H1 (cell line): ENCODE measurements at regions not wholly inside any gene's neighbourhood (a gene's known extent, or its start where the extent isn't known, plus 50 kb on each side); places are given as distances from the start of the nearest gene placed in this dataset.

Source experiments
- CTCF ChIA-PET: fragments of 300-600 bp; sonication (Branson Sonifier 250); formaldehyde crosslinking; loops from one replicate; lab custom pipeline; 2021; ENCODE audit not compliant: partially characterized antibody; lab: Charles Lee
- POLR2A ChIA-PET: fragments of 300-600 bp; sonication (Branson Sonifier 250); formaldehyde crosslinking; loops from one replicate; lab custom pipeline; 2021; ENCODE audit warnings: inconsistent platforms; ENCODE audit not compliant: partially characterized antibody; lab: Charles Lee
- DNase-seq, 2 experiments: peaks; one replicate each; pipeline versions ENCODE4 v3.0.0 to v3.0.0-alpha.2; 2010 to 2022; ENCODE audit warnings: low spot score in 2 of 2, low read depth in 1 of 2, mixed read lengths in 1 of 2
- FAIRE-seq: peaks from 2 replicates; lab custom pipeline; 2011; peaks lifted over from hg19 to GRCh38; lab: Jason Lieb, UNC
- H2AFZ ChIP-seq: 2 replicates; pipeline ENCODE4 v1.8.1; 2012; ENCODE audit warnings: low read length, inconsistent platforms
- H2AK5ac ChIP-seq: 2 replicates; pipeline ENCODE4 v1.6.1; 2013; ENCODE audit warnings: low read depth, low read length
- H2BK120ac ChIP-seq: replicated peaks from 2 replicates; pipeline ENCODE3; 2013; ENCODE audit warnings: low read depth, low read length, inconsistent platforms
- H2BK12ac ChIP-seq: 2 replicates; pipeline ENCODE4 v1.6.1; 2013; ENCODE audit warnings: low read depth, low read length
- H2BK15ac ChIP-seq: 2 replicates; pipeline ENCODE4 v1.6.1; 2013; ENCODE audit warnings: low read length
- H2BK20ac ChIP-seq: 2 replicates; pipeline ENCODE4 v1.6.1; 2013; ENCODE audit warnings: low read length
- H2BK5ac ChIP-seq: 2 replicates; pipeline ENCODE4 v1.6.1; 2013; ENCODE audit warnings: low read depth, low read length
- H3K14ac ChIP-seq: 2 replicates; pipeline ENCODE4 v1.6.1; 2013; ENCODE audit warnings: inconsistent platforms; ENCODE audit not compliant: insufficient read length
- H3K18ac ChIP-seq: 2 replicates; pipeline ENCODE4 v1.6.1; 2013; ENCODE audit warnings: low read length; ENCODE audit errors: extremely low read depth
- H3K23ac ChIP-seq: 2 replicates; pipeline ENCODE4 v1.6.1; 2013; ENCODE audit warnings: inconsistent platforms; ENCODE audit not compliant: insufficient read length
- H3K23me2 ChIP-seq: 2 replicates; pipeline ENCODE4 v1.6.1; 2013; ENCODE audit warnings: low read depth, low read length
- H3K27ac ChIP-seq: 2 replicates; pipeline ENCODE4 v1.6.1; 2011; ENCODE audit warnings: low read depth, low read length, inconsistent platforms
- H3K27me3 ChIP-seq, 4 experiments: replicated peaks in 1 of 4; 1 replicate in 1 of 4; 2 replicates in 3 of 4; pipeline versions ENCODE4 v1.6.1 to v1.8.1; 2011 to 2013; ENCODE audit warnings: low read length in 3 of 4, mild to moderate bottlenecking in 3 of 4, inconsistent platforms in 2 of 4, mixed read lengths in 2 of 4, moderate library complexity in 1 of 4; ENCODE audit not compliant: control insufficient read depth in 3 of 4, insufficient read depth in 3 of 4; ENCODE audit errors: extremely low read depth in 1 of 4
- H3K36me3 ChIP-seq, 4 experiments: 2 replicates each; pipeline versions ENCODE4 v1.6.1 to v1.8.1; 2011 to 2013; ENCODE audit warnings: mild to moderate bottlenecking in 4 of 4, low read length in 3 of 4, moderate library complexity in 2 of 4, control low read depth in 1 of 4, inconsistent platforms in 1 of 4; ENCODE audit not compliant: insufficient read depth in 4 of 4, control insufficient read depth in 2 of 4
- H3K4ac ChIP-seq: replicated peaks from 2 replicates; pipeline ENCODE3; 2013; ENCODE audit warnings: low read length, low read depth, mixed read lengths, inconsistent platforms; ENCODE audit not compliant: insufficient read length
- H3K4me1 ChIP-seq, 4 experiments: replicated peaks in 1 of 4; 1 replicate in 1 of 4; 2 replicates in 3 of 4; pipeline versions ENCODE4 v1.6.1 to v1.8.1; 2011 to 2013; ENCODE audit warnings: low read length in 3 of 4, inconsistent platforms in 2 of 4, mixed read lengths in 1 of 4; ENCODE audit not compliant: insufficient read depth in 4 of 4, control insufficient read depth in 3 of 4
- H3K4me2 ChIP-seq, 2 experiments: 2 replicates each; pipeline versions ENCODE4 v1.6.1 to v1.8.1; 2011 to 2013; ENCODE audit warnings: low read depth in 2 of 2, low read length in 2 of 2, control low read depth in 1 of 2, inconsistent platforms in 1 of 2, mild to moderate bottlenecking in 1 of 2; ENCODE audit not compliant: insufficient read depth in 1 of 2
- H3K4me3 ChIP-seq, 4 experiments: fragments of 200-600, 300-600 bp in 1 of 4; sonication (generic), shearing (Covaris generic), sonication (Bioruptor Twin) in 1 of 4; 2 replicates each; pipeline versions ENCODE4 v1.5.1 to v1.8.1; 2011 to 2016; ENCODE audit warnings: low read length in 4 of 4, low read depth in 3 of 4, control low read depth in 2 of 4, inconsistent platforms in 2 of 4, mild to moderate bottlenecking in 2 of 4, mixed read lengths in 1 of 4, moderate library complexity in 1 of 4; ENCODE audit not compliant: insufficient read depth in 2 of 4; ENCODE audit errors: extremely low read depth in 1 of 4
- H3K56ac ChIP-seq: replicated peaks from 2 replicates; pipeline ENCODE3; 2013; ENCODE audit warnings: low read depth, mild to moderate bottlenecking, mixed read lengths, low read length, inconsistent platforms; ENCODE audit not compliant: insufficient read length
- H3K79me1 ChIP-seq: 2 replicates; pipeline ENCODE4 v1.6.1; 2013; ENCODE audit warnings: low read depth, low read length, control low read depth
- H3K79me2 ChIP-seq, 2 experiments: 2 replicates each; pipeline versions ENCODE4 v1.6.1 to v1.8.1; 2012 to 2013; ENCODE audit warnings: low read length in 2 of 2, mild to moderate bottlenecking in 2 of 2, inconsistent platforms in 1 of 2; ENCODE audit not compliant: insufficient read depth in 2 of 2, control insufficient read depth in 1 of 2
- H3K9ac ChIP-seq, 4 experiments: replicated peaks in 1 of 4; 1 replicate in 1 of 4; 2 replicates in 3 of 4; pipeline versions ENCODE4 v1.6.1 to v1.8.1; 2011 to 2013; ENCODE audit warnings: low read depth in 3 of 4, low read length in 3 of 4, control low read depth in 2 of 4, mild to moderate bottlenecking in 2 of 4, moderate library complexity in 2 of 4, inconsistent platforms in 1 of 4; ENCODE audit errors: extremely low read depth in 1 of 4
- H3K9me3 ChIP-seq, 2 experiments: 2 replicates each; pipeline versions ENCODE4 v1.6.1 to v1.8.1; 2012 to 2013; ENCODE audit warnings: mild to moderate bottlenecking in 2 of 2, moderate library complexity in 2 of 2, control low read depth in 1 of 2, inconsistent platforms in 1 of 2, low read depth in 1 of 2, low read length in 1 of 2, mixed read lengths in 1 of 2; ENCODE audit not compliant: insufficient read depth in 2 of 2
- H4K20me1 ChIP-seq, 2 experiments: replicated peaks in 1 of 2; 2 replicates each; pipeline versions ENCODE3 to v1.8.1; 2011 to 2013; ENCODE audit warnings: inconsistent platforms in 2 of 2, low read length in 2 of 2, mild to moderate bottlenecking in 1 of 2; ENCODE audit not compliant: insufficient read depth in 2 of 2, control insufficient read depth in 1 of 2
- H4K5ac ChIP-seq: 2 replicates; pipeline ENCODE4 v1.6.1; 2013; ENCODE audit warnings: low read length, low read depth, mixed read lengths, inconsistent platforms; ENCODE audit not compliant: insufficient read length
- H4K8ac ChIP-seq: 2 replicates; pipeline ENCODE4 v1.8.0; 2013; ENCODE audit warnings: mild to moderate bottlenecking, moderate library complexity, low read length, inconsistent platforms; ENCODE audit not compliant: insufficient read depth; ENCODE audit errors: extremely low read depth
- H4K91ac ChIP-seq: replicated peaks from 2 replicates; pipeline ENCODE3; 2013; ENCODE audit warnings: low read length, mixed read lengths, inconsistent platforms; ENCODE audit not compliant: insufficient read length
- EGR1 ChIP-seq: IDR thresholded peaks from 2 replicates; pipeline ENCODE4 v1.6.1; 2011; ENCODE audit warnings: low read depth, low read length, borderline replicate concordance
- KDM4A ChIP-seq: IDR thresholded peaks from one replicate; pipeline ENCODE4 v1.7.1; 2012; ENCODE audit warnings: low read depth, mild to moderate bottlenecking, moderate library complexity, low read length, inconsistent platforms; ENCODE audit not compliant: severe bottlenecking
- RBBP5 ChIP-seq: IDR thresholded peaks from 2 replicates; pipeline ENCODE4 v1.7.1; 2012; ENCODE audit warnings: low read depth, mild to moderate bottlenecking, inconsistent platforms, low read length, moderate library complexity, borderline replicate concordance
- SRF ChIP-seq: IDR thresholded peaks from 2 replicates; pipeline ENCODE4 v1.6.1; 2011; ENCODE audit warnings: mild to moderate bottlenecking, low read depth, low read length, moderate library complexity
- WGBS, 2 experiments: shearing (Covaris generic) in 1 of 2; methylation state at CpG; one replicate each; pipeline versions ENCODE4 v1.1.6 to v1.1.7; 2013 to 2015; ENCODE audit warnings: low lambda C conversion rate in 2 of 2, mixed read lengths in 2 of 2, inconsistent platforms in 1 of 2, low coverage in 1 of 2, missing lambda C conversion rate in 1 of 2; ENCODE audit not compliant: insufficient replicate concordance in 2 of 2, insufficient coverage in 1 of 2, insufficient read length in 1 of 2; ENCODE audit errors: extremely low coverage in 1 of 2, missing lambda C conversion rate in 1 of 2; 5-methylcytosine and 5-hydroxymethylcytosine counted together

DNA sequence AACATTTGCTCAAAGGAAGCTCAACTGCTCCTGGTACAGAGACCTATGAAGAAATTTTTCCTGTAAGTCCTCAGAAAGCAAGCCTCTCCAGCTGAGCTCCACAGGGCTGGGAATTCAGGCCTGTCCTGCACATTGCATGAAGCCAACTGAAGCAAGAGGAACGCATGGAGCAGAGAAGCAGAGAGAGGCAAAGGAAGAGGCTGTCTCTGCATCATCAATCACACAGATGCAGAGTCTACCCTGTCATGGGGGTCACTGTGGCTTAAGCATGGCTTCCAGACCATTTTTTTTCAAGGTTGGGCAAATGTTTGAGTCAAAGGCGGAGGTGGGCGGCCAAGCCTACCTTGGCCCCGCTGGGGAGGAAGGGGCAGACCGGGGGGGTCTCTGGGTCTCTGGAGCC, 110.3 kb upstream of the MSX1 start:
- 100% methylated on average over 1 of the region's 5 CpGs; no CpG with 5 or more reads in 1 of the 2 experiments for WGBS, 2 experiments
- Histone ChIP-seq H3K4me1 (peaks cover 0 to 3% (median 0%) of the 10 kb centered on the region in 4 experiments; a peak in 1 of 7 replicates), H3K4me2 (no peak overlapping the region), H3K4ac (no peak overlapping the region), H3K18ac (no peak overlapping the region), H2BK15ac (no peak overlapping the region), H3K9ac (no peak overlapping the region), H4K20me1 (no peaks in the 10 kb centered on the region), H3K9me3 (peaks cover 12 to 18% of the 10 kb centered on the region in 2 experiments; a peak in 3 of 4 replicates), H2BK12ac (no peak overlapping the region), H2BK120ac (no peak overlapping the region), H4K5ac (no peak overlapping the region), H2AK5ac (no peak overlapping the region), H3K4me3 (no peak overlapping the region), H3K36me3 (no peaks in the 10 kb centered on the region), H4K91ac (no peak overlapping the region), H2BK5ac (no peak overlapping the region), H3K23ac (no peak overlapping the region), H4K8ac (no peak overlapping the region), H3K79me1 (no peaks in the 10 kb centered on the region), H3K23me2 (no peaks in the 10 kb centered on the region), H3K27me3 (no peaks in the 10 kb centered on the region), H2AFZ (no peak overlapping the region), H3K56ac (no peak overlapping the region), H3K14ac (no peak overlapping the region), H3K27ac (no peak overlapping the region), H3K79me2 (no peaks in the 10 kb centered on the region), H2BK20ac (no peak overlapping the region)
- ChIA-PET CTCF (interaction anchor here (1.4 to 2.4 kb wide), 2 partner anchors 23 to 72 kb away, joined by 4 to 6 read pairs; no protein-coding TSS in a partner anchor), POLR2A (no interaction called here)
- DNase-seq = no peak
- FAIRE-seq = no peak
- no peak for TF ChIP-seq EGR1
- no peak for TF ChIP-seq KDM4A
- TF ChIP-seq SRF = no peak
- no peak for TF ChIP-seq RBBP5
